Brain microvascular endothelial cell (primary cell): ENCODE measurements at regions not wholly inside any gene's neighbourhood (a gene's known extent, or its start where the extent isn't known, plus 50 kb on each side); places are given as distances from the start of the nearest gene placed in this dataset.

ENCODE experiments used
- DNase-seq: peaks from one replicate; pipeline ENCODE4 v3.0.0-alpha.2; 2020
- H3K27ac ChIP-seq: fragments of 250-450 bp; sonication (Bioruptor Pico); 2 replicates; pipeline ENCODE4 v1.5.1; 2020; ENCODE audit warnings: mild to moderate bottlenecking, moderate library complexity
- H3K27me3 ChIP-seq: fragments of 250-450 bp; sonication (Bioruptor Pico); replicated peaks from 2 replicates; pipeline ENCODE4 v1.5.1; 2020; ENCODE audit warnings: mild to moderate bottlenecking
- H3K36me3 ChIP-seq: fragments of 250-450 bp; sonication (Bioruptor Pico); replicated peaks from 2 replicates; pipeline ENCODE4 v1.5.1; 2020; ENCODE audit warnings: mild to moderate bottlenecking
- H3K4me3 ChIP-seq: 2 replicates; pipeline ENCODE4 v1.5.1; 2011; ENCODE audit warnings: low read depth, mild to moderate bottlenecking, control low read depth, low read length, moderate library complexity
- in situ Hi-C: cut with HindIII; loops from 2 replicates; pipeline ENCODE4 v1.10.0; 2017; ENCODE audit warnings: low sequenced_read_pairs, low pct_ligation_motif_present
- TF ChIP-seq, protein P1 (sequence below): IDR thresholded peaks from 2 replicates; pipeline ENCODE4 v1.5.1; 2011; ENCODE audit warnings: low read depth, mild to moderate bottlenecking, moderate library complexity, low read length, control low read depth, inconsistent platforms; ENCODE audit errors: missing control alignments

DNA sequence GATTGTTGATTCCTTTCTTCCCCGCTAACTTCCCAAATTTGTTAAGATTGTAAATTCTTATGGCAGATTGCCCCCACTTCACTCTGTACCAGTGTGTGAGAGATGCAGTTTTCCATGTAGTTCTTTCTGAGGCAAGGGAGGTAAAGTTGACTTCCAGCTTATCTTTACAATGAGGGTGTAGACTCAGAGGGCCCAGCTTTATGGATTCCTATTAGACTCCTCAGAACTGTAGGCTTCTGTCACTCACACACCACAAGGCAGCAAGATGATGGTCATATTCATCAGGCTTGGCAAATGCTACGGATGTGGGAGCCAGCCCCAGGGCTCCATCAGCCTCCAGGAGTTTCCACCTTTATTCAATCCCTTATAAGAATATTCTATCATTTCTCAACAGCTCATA lies 461.9 kb upstream of the KLF4 start:
- Histone ChIP-seq H3K4me3 (no peak overlapping the region), H3K36me3 (no peaks in the 10 kb centered on the region), H3K27ac (no peak overlapping the region), H3K27me3 (no peaks in the 10 kb centered on the region)
- no peak for DNase-seq
- TF ChIP-seq, protein P1, sequence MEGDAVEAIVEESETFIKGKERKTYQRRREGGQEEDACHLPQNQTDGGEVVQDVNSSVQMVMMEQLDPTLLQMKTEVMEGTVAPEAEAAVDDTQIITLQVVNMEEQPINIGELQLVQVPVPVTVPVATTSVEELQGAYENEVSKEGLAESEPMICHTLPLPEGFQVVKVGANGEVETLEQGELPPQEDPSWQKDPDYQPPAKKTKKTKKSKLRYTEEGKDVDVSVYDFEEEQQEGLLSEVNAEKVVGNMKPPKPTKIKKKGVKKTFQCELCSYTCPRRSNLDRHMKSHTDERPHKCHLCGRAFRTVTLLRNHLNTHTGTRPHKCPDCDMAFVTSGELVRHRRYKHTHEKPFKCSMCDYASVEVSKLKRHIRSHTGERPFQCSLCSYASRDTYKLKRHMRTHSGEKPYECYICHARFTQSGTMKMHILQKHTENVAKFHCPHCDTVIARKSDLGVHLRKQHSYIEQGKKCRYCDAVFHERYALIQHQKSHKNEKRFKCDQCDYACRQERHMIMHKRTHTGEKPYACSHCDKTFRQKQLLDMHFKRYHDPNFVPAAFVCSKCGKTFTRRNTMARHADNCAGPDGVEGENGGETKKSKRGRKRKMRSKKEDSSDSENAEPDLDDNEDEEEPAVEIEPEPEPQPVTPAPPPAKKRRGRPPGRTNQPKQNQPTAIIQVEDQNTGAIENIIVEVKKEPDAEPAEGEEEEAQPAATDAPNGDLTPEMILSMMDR, result no peak
- in situ Hi-C loops, result no loop called here

DNA sequence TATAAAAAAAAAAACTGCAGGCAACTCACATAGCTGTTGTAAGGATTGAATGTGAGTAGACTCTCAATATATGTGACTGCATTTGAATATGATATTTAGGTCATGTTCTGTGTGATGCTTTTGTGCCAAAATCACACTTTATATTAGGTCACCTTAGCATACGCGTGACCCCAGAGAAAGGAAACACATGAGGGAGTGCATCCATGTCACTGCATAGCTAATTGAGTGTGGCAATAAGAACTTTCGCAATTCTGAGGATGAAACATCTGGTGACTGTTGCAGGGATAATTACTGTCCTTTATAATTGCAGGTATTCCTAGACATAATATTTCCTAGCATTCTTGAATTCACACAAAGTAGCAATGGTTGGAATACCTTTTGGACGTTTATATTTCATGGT lies 459.5 kb upstream of the KLF4 start:
- Histone ChIP-seq H3K27me3 (no peaks in the 10 kb centered on the region), H3K36me3 (no peaks in the 10 kb centered on the region), H3K27ac (no peak overlapping the region), H3K4me3 (no peak overlapping the region)
- no peak for DNase-seq
- TF ChIP-seq, protein P1, result no peak
- in situ Hi-C loops, result no loop called here

DNA sequence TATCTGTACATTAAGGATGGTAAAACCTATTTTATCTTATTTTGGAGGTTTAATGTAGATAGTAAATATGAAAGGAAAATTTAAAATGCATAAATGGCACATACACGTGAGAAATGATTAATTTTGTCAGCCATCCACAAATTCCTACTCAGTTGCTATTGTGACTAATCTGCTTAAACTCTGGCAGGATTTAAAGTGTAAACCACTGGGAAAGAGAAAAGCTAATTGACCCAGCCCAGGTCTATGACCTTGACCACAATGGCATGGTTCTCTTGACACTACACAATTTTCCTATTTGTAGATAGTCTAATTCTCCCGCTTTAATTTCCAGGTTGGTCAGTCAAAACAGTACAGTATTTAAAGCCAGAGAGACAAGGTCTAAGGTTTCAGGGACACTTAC lies 459.0 kb upstream of the KLF4 start:
- Histone ChIP-seq H3K27me3 (no peaks in the 10 kb centered on the region), H3K4me3 (no peak overlapping the region), H3K27ac (no peak overlapping the region), H3K36me3 (no peaks in the 10 kb centered on the region)
- TF ChIP-seq, protein P1, result no peak
- in situ Hi-C loops, result no loop called here
- DNase-seq, result no peak

DNA sequence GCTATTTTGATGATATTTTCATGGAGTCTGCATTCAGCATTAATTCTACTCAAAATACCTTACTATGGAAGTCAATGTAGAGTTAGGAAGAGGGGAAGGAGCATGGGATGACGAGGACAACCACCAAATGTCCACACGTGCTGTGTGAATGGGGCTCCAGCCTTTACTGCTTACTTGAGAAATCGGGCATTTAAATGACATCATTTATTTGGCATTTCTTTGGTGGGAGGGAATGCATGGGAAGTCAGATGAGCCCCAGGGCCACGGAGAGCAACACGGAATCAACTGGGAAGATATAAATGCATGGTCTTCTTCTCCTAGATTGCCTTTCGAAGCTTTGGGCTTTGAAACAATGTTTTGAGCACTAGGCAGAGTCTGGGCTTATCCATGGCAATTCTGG lies 458.5 kb upstream of the KLF4 start:
- in situ Hi-C loops, result no loop called here
- TF ChIP-seq, protein P1, result no peak
- DNase-seq, result no peak
- no peak overlapping the region for H3K4me3 ChIP-seq
- H3K27ac ChIP-seq, result no peak overlapping the region
- no peaks in the 10 kb centered on the region for H3K27me3 ChIP-seq
- no peaks in the 10 kb centered on the region for H3K36me3 ChIP-seq

DNA sequence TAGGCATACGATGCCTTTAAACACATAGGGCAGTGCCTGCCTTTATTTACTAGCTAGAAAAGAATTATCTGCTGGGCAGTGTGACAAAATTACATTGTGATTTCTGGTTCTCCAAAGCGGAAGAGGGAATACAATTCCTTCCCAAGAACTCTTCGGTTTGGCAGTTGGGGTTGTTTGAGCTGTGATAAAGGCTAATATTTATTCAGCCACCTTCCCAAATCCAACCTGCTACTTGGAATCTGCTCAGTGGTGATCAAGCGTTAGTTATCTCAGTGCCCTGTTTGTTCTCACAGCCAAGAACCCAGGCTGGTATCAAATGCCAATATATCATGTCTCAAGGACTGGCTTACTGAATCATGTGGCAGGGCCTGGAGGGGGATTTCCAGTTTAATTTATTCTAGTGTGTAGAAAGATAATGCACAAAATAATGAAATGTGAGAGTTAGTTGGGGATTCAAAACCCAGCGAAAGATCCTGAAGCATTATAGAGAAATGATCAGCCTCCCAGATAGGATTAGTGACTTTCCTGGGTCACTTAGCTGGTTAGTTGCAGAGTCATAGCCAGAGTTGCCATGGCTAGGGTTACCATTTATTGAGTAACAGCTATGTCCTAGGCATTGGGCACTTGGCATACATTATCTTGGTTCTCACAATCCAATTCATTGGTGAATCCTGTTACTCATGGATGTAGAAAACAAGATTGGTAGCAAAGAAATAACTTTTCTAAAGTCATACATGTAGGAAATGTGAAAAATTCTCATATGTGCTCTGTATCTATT lies 457.0 kb upstream of the KLF4 start:
- no peak for DNase-seq
- H3K27me3 ChIP-seq, result no peaks in the 10 kb centered on the region
- H3K36me3 ChIP-seq, result no peaks in the 10 kb centered on the region
- TF ChIP-seq, protein P1, result no peak
- H3K4me3 ChIP-seq, result no peak overlapping the region
- H3K27ac ChIP-seq, result no peak overlapping the region
- in situ Hi-C loops, result no loop called here

DNA sequence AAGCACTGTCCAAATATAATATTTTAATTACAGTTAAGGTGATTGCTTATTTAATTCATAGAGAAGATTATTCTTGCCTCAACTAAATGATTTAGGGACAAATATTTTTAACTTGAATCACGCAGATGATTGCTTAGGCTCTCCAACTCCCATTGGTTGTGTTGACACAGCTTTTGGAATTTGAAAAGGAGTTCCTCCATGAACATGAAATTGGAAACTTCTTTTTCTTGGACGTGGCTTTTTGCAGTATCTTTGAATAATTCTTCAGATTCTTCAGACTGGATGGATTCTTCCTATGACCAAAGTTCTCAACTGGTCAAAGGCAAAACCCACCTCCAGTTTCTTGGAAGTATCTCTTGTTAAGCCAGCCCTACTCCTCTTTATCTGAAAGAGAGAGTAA lies 456.4 kb upstream of the KLF4 start:
- no peak for DNase-seq
- in situ Hi-C loops, result no loop called here
- Histone ChIP-seq H3K36me3 (no peaks in the 10 kb centered on the region), H3K27me3 (no peaks in the 10 kb centered on the region), H3K27ac (no peak overlapping the region), H3K4me3 (no peak overlapping the region)
- TF ChIP-seq, protein P1, result no peak
